Vagina (tissue), 2 donors: ENCODE measurements at regions not wholly inside any gene's neighbourhood (a gene's known extent, or its start where the extent isn't known, plus 50 kb on each side); places are given as distances from the start of the nearest gene placed in this dataset.
"Not testable (repeated sequence)": the region's sequence is repeated elsewhere in the genome, so short reads cannot be mapped to it uniquely, and the experiment has no call there.

ENCODE experiments used
- POLR2A ChIP-seq, 2 donors: fragments of 450-650 bp; IDR thresholded peaks; one replicate each; pipeline ENCODE4 v1.6.1; 2017; ENCODE audit warnings: antibody characterized with exemption in 2 of 2, mild to moderate bottlenecking in 2 of 2, moderate library complexity in 2 of 2
- TF ChIP-seq, protein P1 (sequence below), 3 experiments: fragments of 450-650 bp in 2 of 3; fragments of 200-600 bp in 1 of 3; sonication (generic) in 1 of 3; IDR thresholded peaks; one replicate each; pipeline ENCODE4 v1.5.1; 2017 to 2019; ENCODE audit warnings: antibody characterized with exemption in 3 of 3, mild to moderate bottlenecking in 2 of 3, moderate library complexity in 2 of 3

DNA sequence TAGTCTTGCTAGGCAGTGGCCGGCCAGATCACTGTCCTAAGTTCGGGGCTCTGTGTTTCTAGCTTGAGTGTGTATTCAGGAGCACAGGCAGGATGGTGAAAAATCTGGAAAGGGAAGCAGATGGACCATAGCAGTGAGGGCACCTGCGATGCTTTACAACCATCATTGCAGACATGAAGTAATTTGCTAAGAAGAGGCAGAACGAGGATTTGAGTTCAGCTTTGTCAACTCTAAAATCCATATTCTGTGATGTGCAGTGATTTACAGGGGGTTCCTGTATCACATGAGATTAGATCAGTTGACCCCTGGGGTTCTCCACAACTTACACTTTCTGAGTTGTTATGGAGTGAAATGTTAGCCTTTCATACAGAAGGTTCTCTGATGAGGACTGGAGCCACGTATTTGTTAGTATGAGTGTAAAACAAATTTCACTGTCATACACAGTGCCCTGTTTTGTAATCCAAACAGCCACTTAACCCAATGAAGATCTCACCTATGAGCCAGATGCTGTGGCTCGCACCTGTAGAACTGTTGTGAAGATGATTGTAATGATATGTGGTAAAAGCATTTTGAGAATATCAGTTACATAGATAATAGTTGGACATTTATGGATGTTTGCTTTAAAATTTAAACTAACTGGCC, 173.0 kb upstream of the VKORC1L1 start:
- TF ChIP-seq POLR2A (IDR thresholded peaks at IDR 0.05), result not testable (repeated sequence)
- TF ChIP-seq, protein P1, sequence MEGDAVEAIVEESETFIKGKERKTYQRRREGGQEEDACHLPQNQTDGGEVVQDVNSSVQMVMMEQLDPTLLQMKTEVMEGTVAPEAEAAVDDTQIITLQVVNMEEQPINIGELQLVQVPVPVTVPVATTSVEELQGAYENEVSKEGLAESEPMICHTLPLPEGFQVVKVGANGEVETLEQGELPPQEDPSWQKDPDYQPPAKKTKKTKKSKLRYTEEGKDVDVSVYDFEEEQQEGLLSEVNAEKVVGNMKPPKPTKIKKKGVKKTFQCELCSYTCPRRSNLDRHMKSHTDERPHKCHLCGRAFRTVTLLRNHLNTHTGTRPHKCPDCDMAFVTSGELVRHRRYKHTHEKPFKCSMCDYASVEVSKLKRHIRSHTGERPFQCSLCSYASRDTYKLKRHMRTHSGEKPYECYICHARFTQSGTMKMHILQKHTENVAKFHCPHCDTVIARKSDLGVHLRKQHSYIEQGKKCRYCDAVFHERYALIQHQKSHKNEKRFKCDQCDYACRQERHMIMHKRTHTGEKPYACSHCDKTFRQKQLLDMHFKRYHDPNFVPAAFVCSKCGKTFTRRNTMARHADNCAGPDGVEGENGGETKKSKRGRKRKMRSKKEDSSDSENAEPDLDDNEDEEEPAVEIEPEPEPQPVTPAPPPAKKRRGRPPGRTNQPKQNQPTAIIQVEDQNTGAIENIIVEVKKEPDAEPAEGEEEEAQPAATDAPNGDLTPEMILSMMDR (IDR thresholded peaks at IDR 0.05), result not testable (repeated sequence)
